Effector CD8-positive, alpha-beta T cell (primary cell): ENCODE measurements at regions not wholly inside any gene's neighbourhood (a gene's known extent, or its start where the extent isn't known, plus 50 kb on each side); places are given as distances from the start of the nearest gene placed in this dataset.

Source experiments
- DNase-seq: peaks from one replicate; lab custom pipeline; 2025; lab: John Stamatoyannopoulos, UW

GRCh38 chr1:8169364-8170058 lies 143.4 kb upstream of the ERRFI1 start:
- no peak for DNase-seq

- no peak for DNase-seq
Measured at GRCh38 chr1:8167936-8168335, 141.8 kb upstream of the ERRFI1 start.

DNA sequence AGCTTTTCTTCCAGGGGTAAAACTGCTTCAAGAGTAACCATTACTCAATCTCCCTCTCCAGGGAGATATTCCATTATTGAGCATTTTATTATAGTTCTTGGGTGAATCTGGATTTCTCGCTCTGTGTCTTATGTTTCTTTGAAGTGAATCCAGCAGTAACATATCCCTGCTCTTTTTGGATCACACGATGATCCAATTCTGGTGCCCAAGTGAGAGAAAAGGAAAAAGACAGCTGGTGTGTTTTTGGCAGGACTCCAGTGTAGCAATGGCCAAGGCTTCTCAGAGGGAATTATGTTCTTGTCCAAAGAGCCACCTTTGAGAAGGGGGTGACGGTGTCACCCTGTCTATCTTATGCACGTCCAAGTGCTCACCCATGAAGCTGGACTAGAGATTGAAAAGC lies 140.3 kb upstream of the ERRFI1 start:
- no peak for DNase-seq

GRCh38 chr1:8165595-8166360 lies 139.7 kb upstream of the ERRFI1 start:
- DNase-seq, result no peak

GRCh38 chr1:8164670-8165069 lies 138.6 kb upstream of the ERRFI1 start:
- DNase-seq, result no peak

DNA sequence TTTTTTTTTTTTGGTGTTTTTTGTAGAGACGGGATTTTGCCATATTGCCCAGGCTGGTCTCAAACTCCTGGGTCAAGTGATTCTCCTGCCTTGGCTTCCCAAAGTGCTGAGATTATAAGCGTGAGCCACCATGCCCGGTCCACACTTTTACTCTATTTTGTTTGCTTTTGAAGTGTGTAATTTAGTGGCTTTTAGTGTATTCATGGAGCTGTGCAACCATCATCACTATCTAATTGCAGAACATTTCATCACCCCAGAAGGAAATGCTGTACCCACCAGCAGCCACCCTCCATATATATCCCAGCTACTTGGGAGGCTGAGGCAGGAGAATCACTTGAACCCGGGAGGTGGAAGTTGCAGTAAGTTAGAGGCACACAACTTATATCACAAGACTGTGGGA lies 136.9 kb upstream of the ERRFI1 start:
- DNase-seq, result no peak

DNA sequence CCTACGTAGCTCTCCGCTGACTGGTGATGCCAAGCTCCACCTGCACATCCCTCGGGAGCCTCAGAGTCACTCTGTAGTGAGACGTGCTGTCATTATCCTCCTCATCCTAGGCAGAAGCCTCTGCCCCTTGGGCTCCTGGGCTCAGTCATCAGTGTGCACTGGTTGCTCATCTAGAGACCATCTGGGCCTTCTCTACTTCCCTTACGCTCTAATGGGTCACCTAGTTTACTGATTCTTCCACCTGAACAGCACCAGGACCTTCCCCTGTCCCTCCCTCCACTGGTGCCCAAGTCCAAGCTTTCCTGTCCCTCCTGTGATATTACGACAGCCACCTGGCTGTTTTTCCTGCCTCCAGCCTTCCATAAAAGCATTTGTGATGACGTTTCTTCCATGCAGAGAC lies 136.1 kb upstream of the ERRFI1 start:
- no peak for DNase-seq

DNA sequence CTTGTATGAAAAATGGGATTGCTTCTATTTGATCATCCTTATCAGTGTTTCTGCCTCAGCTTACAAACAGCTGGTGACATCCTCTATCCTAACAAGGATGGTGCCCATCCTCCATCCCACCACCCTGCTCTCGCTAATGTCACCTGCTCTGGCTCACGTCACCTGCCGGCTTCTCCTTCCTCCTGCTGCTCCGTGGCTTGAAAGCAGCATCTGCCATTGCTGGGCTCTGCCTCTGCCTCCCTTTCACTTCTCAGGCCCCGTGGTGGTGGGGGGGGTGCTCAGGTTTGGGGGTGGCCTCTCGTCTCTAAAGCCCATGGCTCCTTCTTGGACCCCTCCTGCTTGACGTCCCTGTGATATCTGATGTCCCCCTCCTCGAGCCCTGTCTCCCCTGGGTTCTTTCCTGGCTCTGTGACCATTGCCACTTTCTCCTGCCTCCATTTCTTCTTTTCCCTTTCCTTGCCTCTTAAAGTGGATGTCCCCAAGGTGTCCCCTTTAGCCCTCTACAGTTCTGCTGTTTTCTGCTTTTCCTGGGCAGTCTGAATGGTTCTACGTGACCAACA lies 135.5 kb upstream of the ERRFI1 start:
- DNase-seq, result no peak

GRCh38 chr1:8159470-8160024 lies 133.4 kb upstream of the ERRFI1 start:
- no peak for DNase-seq

DNA sequence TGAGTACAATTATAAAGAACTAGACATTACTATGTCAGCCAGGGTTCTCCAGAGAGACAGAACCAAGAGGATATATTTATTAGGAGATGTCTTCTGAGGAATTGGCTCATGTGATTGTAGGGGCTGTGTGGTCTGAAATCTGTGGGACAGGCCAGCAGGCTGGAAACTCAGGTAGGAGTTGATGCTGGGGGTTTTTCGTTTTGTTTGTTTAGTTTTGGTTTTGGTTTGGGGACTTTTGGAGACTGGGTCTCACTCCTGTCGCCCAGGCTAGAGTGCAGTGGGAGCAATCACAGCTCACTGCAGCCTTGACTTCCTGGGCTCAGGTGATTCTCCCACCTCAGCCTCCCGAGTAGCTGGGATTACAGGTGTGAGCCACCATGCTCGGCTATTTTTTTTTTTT lies 132.9 kb upstream of the ERRFI1 start:
- no peak for DNase-seq

- no peak for DNase-seq
Measured at GRCh38 chr1:8157765-8158164, 131.7 kb upstream of the ERRFI1 start.

DNA sequence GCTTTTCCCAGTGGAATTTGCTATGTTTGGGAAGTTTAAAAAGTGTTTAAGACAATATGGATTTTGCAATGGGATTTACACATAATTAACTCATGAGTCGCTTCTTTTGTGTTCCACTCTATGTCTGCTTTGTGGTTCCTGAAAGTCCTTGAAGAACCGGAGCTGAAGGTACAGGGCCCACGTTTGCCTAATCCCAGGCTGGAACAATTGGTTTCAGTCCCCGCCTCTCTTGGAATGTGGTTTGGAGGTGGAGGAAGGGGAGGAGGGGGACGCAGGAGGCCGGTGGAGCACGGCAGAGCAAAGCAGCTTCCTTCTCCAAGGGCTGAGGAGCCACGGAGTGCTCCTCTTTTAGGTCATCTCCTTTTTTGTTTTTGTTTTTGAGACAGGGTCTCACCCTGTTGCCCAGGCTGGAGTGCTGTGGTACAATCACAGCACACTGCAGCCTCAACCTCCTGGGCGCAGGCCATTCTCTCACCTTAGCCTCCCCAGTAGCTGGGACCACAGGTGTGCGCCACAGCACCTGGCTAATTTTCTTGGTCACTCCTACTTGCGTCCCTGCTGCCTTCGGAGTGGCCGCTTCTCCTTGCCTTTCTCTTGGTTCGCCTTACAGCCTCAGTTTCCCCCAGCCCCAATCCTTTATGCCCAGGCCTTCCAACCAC lies 129.5 kb upstream of the ERRFI1 start:
- no peak for DNase-seq

DNA sequence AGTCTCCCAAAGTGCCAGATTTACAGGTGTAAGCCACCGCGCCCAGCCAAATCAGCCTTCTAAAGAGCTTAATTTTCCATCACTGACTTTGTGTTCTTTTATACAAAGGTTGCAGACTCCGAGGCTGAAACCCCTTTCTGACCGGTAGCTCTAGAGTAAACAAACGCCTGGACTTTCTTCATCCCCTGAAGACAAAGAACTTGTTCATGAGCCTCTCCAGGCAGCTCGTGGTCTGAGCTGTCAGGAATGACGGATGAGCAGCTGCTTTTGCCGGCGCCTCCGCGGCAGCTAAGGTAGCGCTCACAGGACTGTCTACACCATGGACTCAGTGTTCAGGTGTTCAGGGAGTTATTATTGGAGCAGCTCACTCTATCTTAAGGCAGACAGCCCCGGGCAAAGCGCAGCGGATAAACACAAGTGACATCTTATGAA lies 128.5 kb upstream of the ERRFI1 start:
- DNase-seq, result no peak

- no peak for DNase-seq
Measured at GRCh38 chr1:8153961-8154360, 127.9 kb upstream of the ERRFI1 start.

GRCh38 chr1:8152731-8153702 lies 126.9 kb upstream of the ERRFI1 start:
- peak; percentile 45 for DNase-seq

DNA sequence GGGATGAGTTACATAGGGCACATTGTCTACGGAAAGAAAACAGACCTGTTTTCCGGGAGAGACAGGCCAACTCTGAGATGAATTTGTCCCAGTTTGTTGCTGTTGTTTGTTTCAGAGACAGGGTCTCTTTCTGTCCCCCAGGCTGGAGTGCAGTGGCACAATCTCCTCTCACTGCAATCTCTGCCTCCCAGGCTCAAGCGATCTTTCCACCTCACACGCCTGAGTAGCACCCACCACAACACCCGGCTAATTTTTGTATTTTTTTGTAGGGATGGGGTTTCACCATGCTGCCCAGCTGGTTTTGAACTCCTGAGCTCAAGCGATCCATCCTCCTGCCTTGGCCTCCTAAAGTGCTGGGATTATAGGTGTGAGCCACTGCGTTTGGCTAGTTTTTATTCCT lies 125.5 kb upstream of the ERRFI1 start:
- no peak for DNase-seq

DNA sequence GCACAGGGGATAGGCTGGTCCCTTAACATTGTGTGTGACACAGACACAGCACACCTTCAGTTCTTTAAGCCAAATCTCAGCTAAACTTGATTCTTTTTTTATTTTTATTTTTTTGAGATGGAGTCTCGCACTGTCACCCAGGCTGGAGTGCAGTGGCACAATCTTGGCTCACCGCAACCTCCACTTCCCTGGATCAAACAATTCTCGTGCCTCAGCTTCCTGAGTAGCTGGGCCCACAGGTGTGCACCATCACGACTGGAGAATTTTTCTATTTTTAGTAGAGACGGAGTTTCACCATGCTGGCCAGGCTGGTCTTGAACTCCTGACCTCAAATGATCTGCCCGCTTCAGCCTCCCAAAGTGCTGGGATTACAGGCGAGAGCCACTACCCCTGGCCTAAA lies 123.6 kb upstream of the ERRFI1 start:
- peak; percentile 5 for DNase-seq

GRCh38 chr1:8147956-8148355 lies 121.8 kb upstream of the ERRFI1 start:
- DNase-seq, result no peak

DNA sequence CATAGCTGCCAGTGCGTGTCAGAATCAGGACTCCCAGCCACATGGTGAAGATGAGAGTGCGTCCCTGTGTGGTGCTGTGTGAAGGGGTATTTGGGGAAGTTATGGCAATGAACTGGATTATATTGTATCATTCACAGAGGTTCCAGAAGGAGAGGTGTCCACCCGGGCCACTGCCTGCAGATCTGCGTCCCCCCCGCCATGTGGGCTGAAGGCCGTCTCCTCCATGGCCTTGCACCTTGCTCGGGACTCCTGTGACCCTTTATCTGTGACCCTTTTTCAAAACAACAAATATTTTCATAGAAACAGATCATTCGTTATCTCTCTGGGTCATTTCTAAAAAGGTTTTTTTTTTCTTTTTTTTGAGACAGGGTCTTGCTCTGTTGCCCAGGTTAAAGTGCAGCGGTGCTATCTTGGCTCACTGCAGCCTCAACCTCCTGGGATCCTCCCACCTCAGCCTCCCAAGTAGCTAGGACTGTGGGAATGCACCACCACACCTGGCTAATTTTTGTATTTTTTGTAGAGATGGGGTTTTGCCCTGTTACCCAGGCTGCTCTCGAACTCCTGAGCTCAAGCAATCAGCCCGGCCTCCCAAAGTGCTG lies 120.2 kb upstream of the ERRFI1 start:
- no peak for DNase-seq

GRCh38 chr1:8145545-8146202 lies 119.6 kb upstream of the ERRFI1 start:
- no peak for DNase-seq
